Endothelial cell of hepatic sinusoid (primary cell): ENCODE measurements at regions not wholly inside any gene's neighbourhood (a gene's known extent, or its start where the extent isn't known, plus 50 kb on each side); places are given as distances from the start of the nearest gene placed in this dataset.

Source experiments
- in situ Hi-C: cut with HindIII; loops from 2 replicates; pipeline ENCODE4 v1.10.0; 2017; ENCODE audit warnings: low sequenced_read_pairs

- in situ Hi-C loops = no loop called here
These were observed 160.7 kb upstream of the COBL start for GRCh38 chr7:51477323-51477722.

GRCh38 chr7:51476026-51476425 is 159.4 kb upstream of the COBL start:
- in situ Hi-C loops = no loop called here

GRCh38 chr7:51472873-51473272 is 156.3 kb upstream of the COBL start:
- in situ Hi-C loops = no loop called here

GRCh38 chr7:51471981-51472296 is 155.3 kb upstream of the COBL start:
- in situ Hi-C loops = no loop called here

- in situ Hi-C loops = no loop called here
These were observed 154.8 kb upstream of the COBL start for GRCh38 chr7:51471210-51471980.

- in situ Hi-C loops = no loop called here
These were observed 150.9 kb upstream of the COBL start for GRCh38 chr7:51467384-51468017.

GRCh38 chr7:51459809-51460208 is 143.2 kb upstream of the COBL start:
- in situ Hi-C loops = no loop called here

- in situ Hi-C loops = no loop called here
These were observed 142.1 kb upstream of the COBL start for GRCh38 chr7:51458693-51459092.

- in situ Hi-C loops = no loop called here
These were observed 140.5 kb upstream of the COBL start for GRCh38 chr7:51457079-51457478.

- in situ Hi-C loops = no loop called here
These were observed 139.9 kb upstream of the COBL start for GRCh38 chr7:51456431-51457060.

- in situ Hi-C loops = no loop called here
These were observed 139.3 kb upstream of the COBL start for GRCh38 chr7:51455948-51456347.

- in situ Hi-C loops = no loop called here
These were observed 138.9 kb upstream of the COBL start for GRCh38 chr7:51455513-51455912.

GRCh38 chr7:51455086-51455485 is 138.5 kb upstream of the COBL start:
- in situ Hi-C loops = no loop called here

GRCh38 chr7:51452694-51453093 is 136.1 kb upstream of the COBL start:
- in situ Hi-C loops = no loop called here

GRCh38 chr7:51451751-51452476 is 135.3 kb upstream of the COBL start:
- in situ Hi-C loops = no loop called here

GRCh38 chr7:51450541-51450940 is 133.9 kb upstream of the COBL start:
- in situ Hi-C loops = no loop called here

GRCh38 chr7:51446785-51447184 is 130.2 kb upstream of the COBL start:
- in situ Hi-C loops = no loop called here

- in situ Hi-C loops = no loop called here
These were observed 129.7 kb upstream of the COBL start for GRCh38 chr7:51446356-51446755.

- in situ Hi-C loops = no loop called here
These were observed 128.3 kb upstream of the COBL start for GRCh38 chr7:51444936-51445335.

- in situ Hi-C loops = no loop called here
These were observed 114.0 kb upstream of the COBL start for GRCh38 chr7:51430480-51431086.

- in situ Hi-C loops = no loop called here
These were observed 111.7 kb upstream of the COBL start for GRCh38 chr7:51428217-51428887.
